NT2/D1 (cell line): ENCODE measurements at regions not wholly inside any gene's neighbourhood (a gene's known extent, or its start where the extent isn't known, plus 50 kb on each side); places are given as distances from the start of the nearest gene placed in this dataset.

Experiments
- SUZ12 ChIP-seq: IDR thresholded peaks from 2 replicates; pipeline ENCODE4 v1.6.1; 2011; ENCODE audit not compliant: insufficient read length, insufficient read depth; ENCODE audit errors: extremely low read depth
- ZNF274 ChIP-seq: IDR thresholded peaks from 2 replicates; pipeline ENCODE4 v1.6.1; 2011; ENCODE audit warnings: mild to moderate bottlenecking, low read depth, low read length

- TF ChIP-seq SUZ12 (no peak), ZNF274 (no peak)
These were observed 163.5 kb upstream of the EGFLAM start for GRCh38 chr5:38094889-38095288.
